SW480 (cell line): ENCODE measurements at regions not wholly inside any gene's neighbourhood (a gene's known extent, or its start where the extent isn't known, plus 50 kb on each side); places are given as distances from the start of the nearest gene placed in this dataset.

Experiments
- DNase-seq: peaks from one replicate; pipeline ENCODE4 v3.0.0-alpha.2; 2016; ENCODE audit warnings: low spot score

- no peak for DNase-seq
Observed at GRCh38 chrX:151476604-151477303, 79.7 kb downstream of the VMA21 start.

GRCh38 chrX:151478058-151478457, 81.1 kb downstream of the VMA21 start:
- DNase-seq: no peak

- DNase-seq: peak; percentile 11
Observed at GRCh38 chrX:151488677-151489076, 74.8 kb upstream of the PASD1 start.

GRCh38 chrX:151505796-151506195, 57.7 kb upstream of the PASD1 start:
- peak; percentile 46 for DNase-seq

- no peak for DNase-seq
Observed at GRCh38 chrX:151510203-151510602, 53.3 kb upstream of the PASD1 start.

DNA sequence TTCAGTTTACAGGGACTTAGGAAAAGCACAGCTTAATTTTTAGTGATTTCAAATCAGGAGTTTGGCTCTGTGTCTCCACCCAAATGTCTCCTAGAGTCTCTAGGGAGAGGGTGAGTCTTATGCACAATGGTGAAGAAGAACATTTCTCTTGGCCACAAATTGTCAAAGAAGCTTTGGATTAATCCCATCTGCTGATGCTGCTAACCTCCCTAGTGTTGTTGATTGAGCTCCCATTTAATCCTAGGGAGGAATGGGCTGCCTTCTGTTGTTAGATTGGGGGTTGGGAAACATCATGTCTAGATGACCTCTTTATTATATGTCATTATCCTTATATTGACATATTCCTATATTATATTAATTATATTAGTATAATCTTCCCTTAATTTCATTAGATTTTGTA, 50.0 kb upstream of the PASD1 start:
- no peak for DNase-seq
